ENCODE measurements at regions not wholly inside any gene's neighbourhood (a gene's known extent, or its start where the extent isn't known, plus 50 kb on each side); places are given as distances from the start of the nearest gene placed in this dataset.

- TF ChIP-seq, protein P1, sequence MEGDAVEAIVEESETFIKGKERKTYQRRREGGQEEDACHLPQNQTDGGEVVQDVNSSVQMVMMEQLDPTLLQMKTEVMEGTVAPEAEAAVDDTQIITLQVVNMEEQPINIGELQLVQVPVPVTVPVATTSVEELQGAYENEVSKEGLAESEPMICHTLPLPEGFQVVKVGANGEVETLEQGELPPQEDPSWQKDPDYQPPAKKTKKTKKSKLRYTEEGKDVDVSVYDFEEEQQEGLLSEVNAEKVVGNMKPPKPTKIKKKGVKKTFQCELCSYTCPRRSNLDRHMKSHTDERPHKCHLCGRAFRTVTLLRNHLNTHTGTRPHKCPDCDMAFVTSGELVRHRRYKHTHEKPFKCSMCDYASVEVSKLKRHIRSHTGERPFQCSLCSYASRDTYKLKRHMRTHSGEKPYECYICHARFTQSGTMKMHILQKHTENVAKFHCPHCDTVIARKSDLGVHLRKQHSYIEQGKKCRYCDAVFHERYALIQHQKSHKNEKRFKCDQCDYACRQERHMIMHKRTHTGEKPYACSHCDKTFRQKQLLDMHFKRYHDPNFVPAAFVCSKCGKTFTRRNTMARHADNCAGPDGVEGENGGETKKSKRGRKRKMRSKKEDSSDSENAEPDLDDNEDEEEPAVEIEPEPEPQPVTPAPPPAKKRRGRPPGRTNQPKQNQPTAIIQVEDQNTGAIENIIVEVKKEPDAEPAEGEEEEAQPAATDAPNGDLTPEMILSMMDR (IDR thresholded peaks at IDR 0.05): no peak
- Histone ChIP-seq H3K27ac (no peak overlapping the region), H3K4me1 (no peaks in the 10 kb centered on the region), H3K36me3 (no peaks in the 10 kb centered on the region), H3K27me3 (no peaks in the 10 kb centered on the region), H3K4me3 (no peak overlapping the region), H3K9me3 (no peaks in the 10 kb centered on the region)
- no peak for DNase-seq (ENCODE audit: low spot score)
Observed at GRCh38 chr3:187941135-187941847, 196.0 kb upstream of the BCL6 start.

GRCh38 chr3:187941848-187942194 lies 196.6 kb upstream of the BCL6 start:
- TF ChIP-seq, protein P1 (IDR thresholded peaks at IDR 0.05): no peak
- H3K36me3 ChIP-seq: no peaks in the 10 kb centered on the region
- H3K27me3 ChIP-seq: no peaks in the 10 kb centered on the region
- H3K4me1 ChIP-seq: no peaks in the 10 kb centered on the region
- no peak for DNase-seq (ENCODE audit: low spot score)
- H3K9me3 ChIP-seq: no peaks in the 10 kb centered on the region
- H3K4me3 ChIP-seq: no peak overlapping the region
- no peak overlapping the region for H3K27ac ChIP-seq

DNA sequence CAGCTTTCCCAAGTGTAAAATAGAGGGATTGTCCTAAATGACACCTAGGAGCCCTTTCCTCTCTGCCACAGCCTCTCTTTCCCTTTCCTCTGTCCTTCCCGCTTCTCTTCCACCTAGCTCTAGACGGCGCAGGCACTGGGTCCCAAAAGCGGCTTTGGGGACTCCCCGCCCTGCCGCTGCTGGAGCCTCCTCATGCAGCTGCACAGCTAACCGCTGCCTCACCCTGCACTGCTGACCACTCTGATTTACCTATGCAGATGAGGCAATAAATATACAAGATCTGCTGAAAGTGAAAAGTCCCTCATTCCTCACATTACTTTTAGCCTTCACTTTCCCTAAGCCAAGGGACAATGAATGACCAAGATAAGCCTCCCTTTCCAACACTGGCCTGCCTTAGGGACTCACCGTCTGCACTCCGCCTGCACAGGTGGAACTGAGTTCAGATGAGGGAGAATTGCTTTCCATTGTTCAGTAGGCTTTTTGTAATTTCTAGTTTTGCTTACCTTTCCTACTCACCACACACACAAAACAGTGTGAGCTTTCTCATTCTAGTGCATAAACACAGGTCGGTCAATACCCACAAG lies 197.5 kb upstream of the BCL6 start:
- no peaks in the 10 kb centered on the region for H3K36me3 ChIP-seq

DNA sequence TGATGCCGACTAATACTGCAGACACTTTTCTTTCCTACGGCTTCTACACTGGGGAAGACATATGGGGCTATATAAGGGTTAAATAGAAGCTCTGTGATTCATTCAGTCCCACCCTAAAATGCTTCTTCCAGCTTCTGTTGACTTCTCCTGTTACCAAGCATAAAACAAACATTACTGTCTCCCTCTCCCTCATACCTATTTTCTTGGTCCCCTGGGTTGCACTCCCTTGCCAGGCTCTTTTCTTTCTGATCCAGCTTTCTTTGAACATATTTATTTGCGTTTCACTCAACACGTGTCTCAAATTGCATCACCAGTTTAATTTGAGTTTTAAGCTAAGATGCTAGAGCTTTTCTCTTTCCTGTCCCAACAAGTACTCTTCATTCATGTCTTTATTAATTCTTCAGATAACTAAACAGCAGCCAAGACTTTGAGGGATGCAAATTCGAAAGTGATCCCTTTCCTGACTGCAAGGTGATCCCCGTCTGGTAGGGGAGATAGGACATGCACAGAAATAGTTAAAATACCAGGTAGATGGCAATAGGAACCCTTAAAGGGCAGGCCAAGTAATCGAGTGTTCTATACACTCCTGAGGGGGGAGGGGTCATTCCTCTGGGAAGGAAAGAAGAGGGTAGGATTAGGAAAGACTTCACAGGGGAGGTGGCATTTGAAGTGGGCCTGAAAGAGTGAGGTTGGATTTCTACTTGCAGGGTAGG lies 198.6 kb upstream of the BCL6 start:
- no peaks in the 10 kb centered on the region for H3K9me3 ChIP-seq
- H3K4me3 ChIP-seq: no peak overlapping the region
- no peaks in the 10 kb centered on the region for H3K27me3 ChIP-seq
- no peak for DNase-seq (ENCODE audit: low spot score)
- H3K27ac ChIP-seq: no peak overlapping the region
- no peaks in the 10 kb centered on the region for H3K36me3 ChIP-seq
- TF ChIP-seq, protein P1 (IDR thresholded peaks at IDR 0.05): no peak
- peaks cover 0 to 13% of the 10 kb centered on the region in 2 donors for H3K4me1 ChIP-seq

More for the DNA sequence above, 197.5 kb upstream of the BCL6 start:
- Histone ChIP-seq H3K9me3 (no peaks in the 10 kb centered on the region), H3K27me3 (no peaks in the 10 kb centered on the region), H3K4me1 (peaks cover 0 to 7% of the 10 kb centered on the region in 2 donors), H3K4me3 (no peak overlapping the region), H3K27ac (no peak overlapping the region)
- no peak for DNase-seq (ENCODE audit: low spot score)
- TF ChIP-seq, protein P1 (IDR thresholded peaks at IDR 0.05): no peak

DNA sequence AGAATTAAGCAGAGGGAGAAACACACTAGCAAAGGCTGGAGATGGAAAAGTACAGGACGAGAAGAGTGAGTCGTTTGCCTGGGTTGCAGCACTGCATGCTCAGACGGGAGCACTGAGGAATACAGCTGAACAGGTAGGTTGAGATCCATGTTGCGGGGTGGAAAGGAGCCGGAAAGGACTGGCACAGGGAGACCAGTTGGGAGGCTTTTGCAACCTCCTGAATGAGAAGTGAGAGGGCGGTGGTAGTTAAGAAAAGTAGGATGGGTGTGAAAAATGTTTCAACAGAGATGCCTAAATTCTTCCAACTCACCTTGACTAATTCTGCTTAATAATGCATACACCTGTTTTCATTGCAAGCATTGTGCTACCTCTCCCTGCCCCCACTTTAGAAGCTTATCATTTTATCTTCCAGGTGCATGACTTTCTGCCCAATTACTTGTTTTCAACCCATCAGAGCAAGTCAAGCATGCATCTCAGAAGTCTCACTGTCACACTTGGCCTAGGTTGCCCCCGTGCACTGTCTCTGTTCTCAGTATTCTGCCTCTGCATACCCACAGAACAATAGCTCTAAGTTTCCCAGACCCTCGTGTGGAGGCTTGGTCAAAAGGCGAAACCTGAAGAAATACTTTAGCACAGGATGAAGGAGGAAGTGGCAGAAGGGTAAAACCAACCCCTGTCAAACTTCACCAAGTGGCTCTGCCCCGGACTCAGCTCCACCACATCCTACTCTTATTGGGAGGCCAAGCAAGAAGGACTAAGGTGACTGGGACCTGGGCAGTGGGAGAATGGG lies 199.3 kb upstream of the BCL6 start:
- Histone ChIP-seq H3K4me1 (peaks cover 0 to 21% of the 10 kb centered on the region in 2 donors), H3K36me3 (no peaks in the 10 kb centered on the region), H3K4me3 (no peak overlapping the region), H3K9me3 (no peaks in the 10 kb centered on the region), H3K27ac (no peak overlapping the region), H3K27me3 (no peaks in the 10 kb centered on the region)
- TF ChIP-seq, protein P1 (IDR thresholded peaks at IDR 0.05): no peak
- no peak for DNase-seq (ENCODE audit: low spot score)
